ENCODE measurements at regions not wholly inside any gene's neighbourhood (a gene's known extent, or its start where the extent isn't known, plus 50 kb on each side); places are given as distances from the start of the nearest gene placed in this dataset.

GRCh38 chr5:8060953-8061429 is 192.0 kb downstream of the MTRR start:
- ChIA-PET CTCF (no interaction called here), POLR2A (no interaction called here)
- H3K9ac ChIP-seq = no peak overlapping the region
- no peaks in the 10 kb centered on the region for H3K9me3 ChIP-seq
- WGBS (ENCODE audit: low lambda C conversion rate) = 9% methylated on average over 7 of the region's 7 CpGs
- no peak overlapping the region for H3K27ac ChIP-seq (ENCODE audit: low read depth in 2 of 2, low read length in 1 of 2)
- no peaks in the 10 kb centered on the region for H3F3A ChIP-seq (replicated peaks; ENCODE audit: insufficient read depth)
- no peaks in the 10 kb centered on the region for H3K79me2 ChIP-seq (ENCODE audit: insufficient read depth)
- H3K27me3 ChIP-seq (ENCODE audit: insufficient read depth) = no peaks in the 10 kb centered on the region; the same call in 1 of the 2 replicates
- H3K4me2 ChIP-seq = no peak overlapping the region
- H3K36me3 ChIP-seq (replicated peaks in 1 of 2; ENCODE audit: control insufficient read depth in 1 of 2, insufficient read depth in 2 of 2, low read length in 1 of 2) = no peaks in the 10 kb centered on the region
- H3K9me2 ChIP-seq = no peaks in the 10 kb centered on the region
- no peak for TF ChIP-seq GABPA (IDR thresholded peaks at IDR 0.05; ENCODE audit: low read depth)
- H3K4me3 ChIP-seq (ENCODE audit: low read depth in 2 of 2, low read length in 1 of 2) = no peak overlapping the region
- H2AFZ ChIP-seq (ENCODE audit: low read depth) = no peak overlapping the region
- DNase-seq = no peak
- H3K4me1 ChIP-seq (ENCODE audit: control insufficient read depth in 1 of 2, insufficient read depth in 2 of 2, low read depth in 1 of 2, low read length in 1 of 2) = no peaks in the 10 kb centered on the region
- H4K20me1 ChIP-seq (ENCODE audit: insufficient read depth) = no peaks in the 10 kb centered on the region

- Histone ChIP-seq H3K36me3 (replicated peaks in 1 of 2; ENCODE audit: control insufficient read depth in 1 of 2, insufficient read depth in 2 of 2, low read length in 1 of 2) (no peaks in the 10 kb centered on the region), H3K27me3 (ENCODE audit: insufficient read depth) (no peaks in the 10 kb centered on the region; the same call in 1 of the 2 replicates), H3K4me1 (ENCODE audit: control insufficient read depth in 1 of 2, insufficient read depth in 2 of 2, low read depth in 1 of 2, low read length in 1 of 2) (no peaks in the 10 kb centered on the region), H3F3A (replicated peaks; ENCODE audit: insufficient read depth) (no peaks in the 10 kb centered on the region), H3K79me2 (ENCODE audit: insufficient read depth) (no peaks in the 10 kb centered on the region), H3K9me2 (no peaks in the 10 kb centered on the region), H3K9ac (no peak overlapping the region), H4K20me1 (ENCODE audit: insufficient read depth) (no peaks in the 10 kb centered on the region), H3K27ac (ENCODE audit: low read depth in 2 of 2, low read length in 1 of 2) (no peak overlapping the region), H3K4me2 (no peak overlapping the region), H2AFZ (ENCODE audit: low read depth) (no peak overlapping the region), H3K9me3 (no peaks in the 10 kb centered on the region), H3K4me3 (ENCODE audit: low read depth in 2 of 2, low read length in 1 of 2) (no peak overlapping the region)
- ChIA-PET POLR2A (no interaction called here), CTCF (interaction anchor here (1.0 kb wide), 1 partner anchor 175 kb away, joined by 3 read pairs; no protein-coding TSS in a partner anchor)
- DNase-seq = no peak
- WGBS (ENCODE audit: low lambda C conversion rate) = 36% methylated on average over 5 of the region's 5 CpGs
- TF ChIP-seq EP300 (IDR thresholded peaks at IDR 0.05; ENCODE audit: borderline replicate concordance in 1 of 2, low read depth in 1 of 2, low read length in 1 of 2) (no peak), RXRA (IDR thresholded peaks at IDR 0.05; ENCODE audit: borderline replicate concordance, low read depth) (no peak), USF2 (IDR thresholded peaks at IDR 0.05; ENCODE audit: borderline replicate concordance, low read depth, low read length) (no peak), SIN3A (IDR thresholded peaks at IDR 0.05; ENCODE audit: borderline replicate concordance, low read depth, low read length) (no peak), SMC3 (IDR thresholded peaks at IDR 0.05; ENCODE audit: low read depth, low read length) (no peak), TAF1 (IDR thresholded peaks at IDR 0.05; ENCODE audit: borderline replicate concordance, low read depth, low read length) (no peak)
These were observed 193.6 kb downstream of the MTRR start for GRCh38 chr5:8062521-8062920.

GRCh38 chr5:8068078-8068477 is 199.1 kb downstream of the MTRR start:
- ChIA-PET CTCF (no interaction called here), POLR2A (no interaction called here)
- WGBS (ENCODE audit: low lambda C conversion rate) = 0% methylated on average over 1 of the region's 1 CpG
- Histone ChIP-seq H3K9me2 (no peaks in the 10 kb centered on the region), H3K4me2 (no peak overlapping the region), H3K27ac (ENCODE audit: low read depth in 2 of 2, low read length in 1 of 2) (no peak overlapping the region), H3K4me3 (ENCODE audit: low read depth in 2 of 2, low read length in 1 of 2) (no peak overlapping the region), H3K4me1 (ENCODE audit: control insufficient read depth in 1 of 2, insufficient read depth in 2 of 2, low read depth in 1 of 2, low read length in 1 of 2) (no peaks in the 10 kb centered on the region), H3F3A (replicated peaks; ENCODE audit: insufficient read depth) (no peaks in the 10 kb centered on the region), H3K9ac (no peak overlapping the region), H3K36me3 (replicated peaks in 1 of 2; ENCODE audit: control insufficient read depth in 1 of 2, insufficient read depth in 2 of 2, low read length in 1 of 2) (no peaks in the 10 kb centered on the region), H2AFZ (ENCODE audit: low read depth) (no peak overlapping the region), H3K9me3 (no peaks in the 10 kb centered on the region), H4K20me1 (ENCODE audit: insufficient read depth) (no peaks in the 10 kb centered on the region), H3K27me3 (ENCODE audit: insufficient read depth) (no peaks in the 10 kb centered on the region), H3K79me2 (ENCODE audit: insufficient read depth) (no peaks in the 10 kb centered on the region)
- TF ChIP-seq JUND (IDR thresholded peaks at IDR 0.05) = no peak
- no peak for DNase-seq

Measured in SK-N-SH (cell line).